T-helper 17 cell (primary cell): ENCODE measurements at regions not wholly inside any gene's neighbourhood (a gene's known extent, or its start where the extent isn't known, plus 50 kb on each side); places are given as distances from the start of the nearest gene placed in this dataset.

Experiments used
- ATAC-seq: fragments of 150-1000 bp; cut with Tn5 transposase; 2 replicates; pipeline ENCODE4 v1.10.0; 2021; ENCODE audit warnings: mild to moderate bottlenecking, moderate library complexity
- DNase-seq, 3 donors: peaks; one replicate each; pipeline versions ENCODE4 v3.0.0 to v3.0.0-alpha.2; 2020 to 2021
- H3K9me3 ChIP-seq: one replicate; pipeline ENCODE4 v1.7.0; 2013; ENCODE audit warnings: low read length, mild to moderate bottlenecking; ENCODE audit not compliant: control insufficient read depth, poor library complexity, severe bottlenecking
- H3K27ac Mint-ChIP-seq: one replicate; pipeline ENCODE4 v1.8.0; 2022; ENCODE audit warnings: mild to moderate bottlenecking, moderate library complexity, mixed read lengths
- H3K27me3 Mint-ChIP-seq: one replicate; pipeline ENCODE4 v1.8.0; 2022; ENCODE audit warnings: mixed read lengths
- H3K36me3 Mint-ChIP-seq: one replicate; pipeline ENCODE4 v1.8.0; 2022; ENCODE audit warnings: low read depth, mixed read lengths
- H3K4me1 Mint-ChIP-seq: one replicate; pipeline ENCODE4 v1.8.0; 2022; ENCODE audit warnings: mild to moderate bottlenecking, mixed read lengths
- H3K4me3 Mint-ChIP-seq: one replicate; pipeline ENCODE4 v1.8.0; 2022; ENCODE audit warnings: mild to moderate bottlenecking, moderate library complexity, mixed read lengths

DNA sequence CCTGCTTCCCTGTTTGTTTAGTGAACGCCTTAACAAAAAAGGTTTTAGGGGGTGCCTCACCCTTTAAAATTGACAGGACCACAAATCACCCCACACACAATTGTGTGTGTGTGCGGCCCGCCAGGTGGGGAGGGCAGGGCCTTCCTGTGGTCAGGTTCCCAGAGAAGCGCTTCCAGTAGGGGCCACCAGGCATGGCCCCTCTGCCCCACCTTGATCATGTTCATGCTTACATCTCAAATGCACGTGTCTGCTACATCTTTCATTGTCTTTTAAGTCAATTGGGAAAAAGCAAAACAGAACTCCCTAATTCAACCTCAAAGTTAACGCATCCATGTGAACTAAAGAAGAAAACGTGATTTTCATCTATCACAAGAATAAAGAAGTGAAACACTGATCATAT, 1335.3 kb downstream of the TBC1D22A start:
- H3K27ac Mint-ChIP-seq, result peak overlapping the region; percentile 70
- peak overlapping the region; percentile 64 for H3K4me3 Mint-ChIP-seq
- H3K9me3 ChIP-seq, result no peaks in the 10 kb centered on the region
- no peak for DNase-seq
- no peaks in the 10 kb centered on the region for H3K36me3 Mint-ChIP-seq
- ATAC-seq, result no peak
- peaks cover 13% of the 10 kb centered on the region for H3K4me1 Mint-ChIP-seq
- H3K27me3 Mint-ChIP-seq, result peaks cover 11% of the 10 kb centered on the region

DNA sequence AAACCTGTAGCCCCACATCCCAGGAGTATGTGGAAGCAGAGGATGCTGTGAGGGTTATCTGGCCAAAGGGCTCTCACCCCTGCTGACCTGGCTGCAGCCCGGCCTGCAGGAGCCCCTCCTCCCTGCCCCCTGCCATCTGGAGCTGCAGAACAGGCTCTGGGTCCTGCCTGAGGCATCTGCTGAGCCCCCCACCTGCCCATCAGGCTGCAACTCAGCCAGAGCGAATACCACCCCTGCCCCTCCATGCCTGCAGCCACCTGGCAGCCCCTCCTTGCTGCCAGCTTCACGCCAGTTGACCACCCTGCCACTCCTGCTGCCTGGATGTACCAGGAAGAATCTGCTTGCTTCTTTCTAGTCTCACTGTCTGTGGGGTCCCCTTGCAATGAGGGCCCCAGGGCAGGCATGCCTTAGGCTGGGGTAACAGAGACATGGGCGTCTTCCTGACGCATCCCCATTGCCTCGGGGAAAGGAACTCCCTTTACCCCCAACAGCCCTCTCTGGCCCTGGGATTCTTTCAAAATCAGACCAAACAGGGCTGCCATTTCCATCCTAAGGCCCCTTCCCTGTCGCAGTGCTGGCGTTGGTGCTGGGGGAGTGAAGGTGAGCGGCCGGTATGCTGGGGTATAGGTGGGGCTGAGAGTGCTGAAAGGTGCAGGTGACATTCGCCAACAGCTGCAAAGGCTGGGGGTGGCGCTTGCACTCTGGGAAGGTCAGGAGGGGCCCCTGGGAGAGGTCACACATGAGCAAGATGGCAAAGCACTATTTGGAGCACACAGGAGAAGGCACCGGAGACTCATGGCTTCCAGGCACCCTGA, 1334.6 kb downstream of the TBC1D22A start:
- H3K36me3 Mint-ChIP-seq, result no peaks in the 10 kb centered on the region
- ATAC-seq, result no peak

DNA sequence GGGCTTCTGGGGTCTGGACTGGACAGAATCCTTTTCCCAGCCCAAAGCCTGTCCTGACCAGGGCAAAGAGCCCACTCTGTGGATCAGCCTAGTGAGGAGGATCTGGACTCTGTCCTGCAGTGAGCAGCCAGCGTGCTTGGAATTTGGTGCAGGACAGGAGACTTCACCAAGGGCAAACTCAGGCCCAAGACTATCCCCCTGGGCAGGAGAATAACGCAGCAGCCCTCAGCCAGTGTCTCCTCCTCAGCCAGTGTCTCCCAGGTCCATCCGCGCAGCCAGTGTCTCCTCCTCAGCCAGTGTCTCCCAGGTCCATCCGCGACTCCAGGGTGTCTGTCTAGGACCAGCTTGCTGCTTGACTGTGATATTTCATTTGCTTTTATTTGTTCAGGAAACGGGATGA, 1334.0 kb downstream of the TBC1D22A start:
- H3K27me3 Mint-ChIP-seq, result peaks cover 18% of the 10 kb centered on the region
- no peak overlapping the region for H3K4me3 Mint-ChIP-seq
- H3K27ac Mint-ChIP-seq, result no peak overlapping the region
- H3K36me3 Mint-ChIP-seq, result no peaks in the 10 kb centered on the region
- ATAC-seq (no peak), DNase-seq (no peak)
- H3K4me1 Mint-ChIP-seq, result peaks cover 13% of the 10 kb centered on the region
- no peaks in the 10 kb centered on the region for H3K9me3 ChIP-seq

More for the DNA sequence above, 1334.6 kb downstream of the TBC1D22A start:
- H3K4me3 Mint-ChIP-seq, result no peak overlapping the region
- H3K4me1 Mint-ChIP-seq, result peaks cover 13% of the 10 kb centered on the region
- H3K27ac Mint-ChIP-seq, result no peak overlapping the region
- no peaks in the 10 kb centered on the region for H3K9me3 ChIP-seq
- DNase-seq, result no peak
- peaks cover 14% of the 10 kb centered on the region for H3K27me3 Mint-ChIP-seq

GRCh38 chr22:48093981-48094380, 1331.5 kb downstream of the TBC1D22A start:
- DNase-seq, result no peak
- Mint-ChIP-seq H3K27ac (no peak overlapping the region), H3K4me1 (peaks cover 13% of the 10 kb centered on the region), H3K27me3 (peaks cover 35% of the 10 kb centered on the region), H3K36me3 (peaks cover 3% of the 10 kb centered on the region), H3K4me3 (no peak overlapping the region)
- ATAC-seq, result no peak
- H3K9me3 ChIP-seq, result no peaks in the 10 kb centered on the region

DNA sequence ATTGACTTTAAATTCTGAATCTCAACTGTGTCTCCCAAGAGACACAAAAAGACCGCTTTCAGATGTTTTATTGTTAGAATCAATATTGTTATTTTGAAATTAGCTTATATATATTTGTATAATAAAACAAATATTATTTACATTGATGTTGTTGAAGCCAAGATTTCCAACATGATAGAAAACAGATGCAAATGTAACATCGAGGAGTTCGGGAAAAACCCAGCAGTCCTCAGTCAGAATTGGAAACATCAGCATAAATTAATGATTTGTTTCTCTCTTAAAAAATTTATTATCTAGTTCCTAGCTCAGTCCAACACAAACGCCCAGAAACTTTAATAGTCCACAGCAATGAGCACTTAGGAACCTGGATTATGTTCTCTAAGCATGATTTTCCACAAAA, 1330.4 kb downstream of the TBC1D22A start:
- peaks cover 35% of the 10 kb centered on the region for H3K27me3 Mint-ChIP-seq
- no peak for ATAC-seq

DNA sequence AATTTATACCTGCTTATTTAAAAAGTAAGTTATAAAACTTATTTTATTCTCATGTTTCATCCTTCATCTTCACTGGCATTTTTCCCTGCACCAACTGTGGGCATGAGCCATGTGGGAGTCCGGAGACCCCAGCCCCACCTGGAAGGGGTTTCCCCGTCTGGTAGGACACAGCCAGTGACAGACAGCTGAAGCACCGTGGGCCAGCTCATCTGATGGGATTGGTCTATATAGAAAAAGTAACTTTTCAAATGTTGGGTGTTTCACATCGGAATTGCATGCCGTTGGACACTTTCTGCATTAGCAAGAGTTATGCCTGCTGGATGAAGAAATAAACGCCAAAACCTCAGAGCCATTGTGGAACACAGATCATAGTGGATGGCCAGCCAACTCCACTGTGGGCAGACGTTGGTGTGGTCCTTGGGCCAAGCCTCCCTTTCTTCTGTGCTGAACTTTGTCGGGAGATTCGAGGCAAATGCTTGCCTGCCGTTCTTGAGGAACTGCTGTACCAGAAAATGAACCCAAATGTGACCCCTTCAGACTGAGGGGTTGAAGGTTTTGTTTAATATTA, 1329.3 kb downstream of the TBC1D22A start:
- no peak for DNase-seq
- Mint-ChIP-seq H3K4me3 (no peak overlapping the region), H3K4me1 (peaks cover 5% of the 10 kb centered on the region), H3K27me3 (peaks cover 35% of the 10 kb centered on the region), H3K36me3 (peaks cover 3% of the 10 kb centered on the region), H3K27ac (no peak overlapping the region)
- no peak for ATAC-seq
- no peaks in the 10 kb centered on the region for H3K9me3 ChIP-seq

More for the DNA sequence above, 1330.4 kb downstream of the TBC1D22A start:
- Mint-ChIP-seq H3K36me3 (peaks cover 3% of the 10 kb centered on the region), H3K4me1 (peaks cover 5% of the 10 kb centered on the region), H3K4me3 (no peak overlapping the region), H3K27ac (no peak overlapping the region)
- DNase-seq, result no peak
- no peaks in the 10 kb centered on the region for H3K9me3 ChIP-seq

DNA sequence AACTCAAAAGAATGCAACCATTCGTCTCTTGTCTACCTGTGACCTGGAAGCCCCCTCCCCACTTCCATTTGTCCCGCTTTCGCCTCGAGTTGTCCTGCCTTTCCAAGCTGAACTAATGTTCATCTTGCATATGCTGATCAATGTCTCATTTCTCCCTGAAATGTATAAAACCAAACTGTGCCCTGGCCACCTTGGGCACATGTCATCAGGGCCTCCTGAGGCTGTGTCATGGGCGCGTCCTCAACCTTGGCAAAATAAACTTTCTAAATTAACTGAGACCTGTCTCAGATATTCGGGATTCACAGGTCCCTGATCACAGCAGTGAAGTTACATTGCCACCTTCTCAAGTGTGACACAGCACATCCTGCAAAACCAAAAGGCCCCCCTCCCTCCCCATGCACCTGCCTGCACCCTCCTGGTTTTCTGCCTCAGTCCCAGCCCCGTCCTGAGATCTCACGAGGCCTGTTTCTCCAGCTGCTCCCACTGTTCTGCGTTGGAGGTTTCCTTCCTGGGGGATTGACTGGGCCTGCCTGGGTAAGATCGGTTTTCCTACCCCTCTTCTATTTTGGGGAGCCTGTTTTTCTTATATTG, 1328.7 kb downstream of the TBC1D22A start:
- Mint-ChIP-seq H3K4me3 (peak overlapping the region; percentile 7), H3K27me3 (peaks cover 35% of the 10 kb centered on the region), H3K4me1 (peaks cover 5% of the 10 kb centered on the region), H3K27ac (no peak overlapping the region), H3K36me3 (peaks cover 3% of the 10 kb centered on the region)
- no peak for DNase-seq
- H3K9me3 ChIP-seq, result no peaks in the 10 kb centered on the region
- no peak for ATAC-seq

DNA sequence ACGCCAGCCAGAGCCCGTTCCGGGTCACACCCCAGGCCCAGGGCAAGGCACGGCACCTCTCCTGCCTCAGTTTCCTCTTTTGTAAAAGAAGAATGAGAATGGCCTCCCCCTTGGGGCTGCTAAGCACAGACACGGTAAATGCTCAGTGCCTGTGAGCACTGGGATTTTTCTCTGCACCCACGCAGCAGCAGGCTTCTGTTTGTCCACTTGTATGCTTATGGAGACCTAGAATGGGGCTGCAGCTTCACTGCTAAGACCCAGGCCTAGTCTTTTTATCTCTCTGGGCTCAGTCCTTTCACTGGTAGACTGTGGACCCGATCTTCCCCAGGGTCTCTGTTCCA, 1327.9 kb downstream of the TBC1D22A start:
- no peak overlapping the region for H3K27ac Mint-ChIP-seq
- H3K9me3 ChIP-seq, result no peaks in the 10 kb centered on the region
- DNase-seq (no peak), ATAC-seq (no peak)
- H3K4me3 Mint-ChIP-seq, result no peak overlapping the region
- H3K4me1 Mint-ChIP-seq, result peaks cover 7% of the 10 kb centered on the region
- peaks cover 39% of the 10 kb centered on the region for H3K27me3 Mint-ChIP-seq
- peaks cover 7% of the 10 kb centered on the region for H3K36me3 Mint-ChIP-seq

DNA sequence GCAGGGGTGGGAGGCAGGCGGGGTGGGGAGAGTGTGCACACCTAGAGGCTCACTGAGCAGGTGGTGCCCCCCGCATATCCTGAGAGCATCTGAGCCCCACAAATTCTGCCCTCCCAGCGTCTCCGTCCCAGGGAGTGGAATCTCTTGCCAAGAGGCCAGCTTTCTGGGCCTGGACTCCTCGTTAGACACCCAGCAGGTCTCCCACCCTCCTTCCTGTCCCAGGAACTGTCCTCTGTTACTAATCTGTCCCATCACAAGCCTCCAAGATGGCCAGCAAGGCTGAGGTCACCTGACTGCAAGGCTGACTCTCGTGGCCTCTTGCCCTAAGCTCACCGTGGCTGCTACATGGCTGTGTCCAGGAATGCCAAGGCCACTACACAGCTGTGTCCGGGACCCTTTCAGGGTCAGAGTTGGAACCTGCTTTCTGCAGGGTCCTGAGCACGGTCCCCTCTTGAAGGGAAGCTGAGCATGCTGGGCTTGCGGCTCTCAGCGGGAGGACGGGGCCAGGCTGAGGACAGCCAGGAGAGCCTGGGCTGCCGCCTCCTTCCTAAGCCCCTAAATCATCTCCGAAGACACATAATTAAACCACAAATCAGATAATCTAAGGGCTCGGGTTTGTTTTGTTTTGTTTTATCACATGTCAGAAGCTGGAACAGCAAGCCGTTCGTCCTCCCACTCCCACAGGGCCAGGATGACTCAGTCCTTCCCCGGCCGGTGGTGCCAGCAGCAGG, 1327.3 kb downstream of the TBC1D22A start:
- Mint-ChIP-seq H3K27me3 (peaks cover 39% of the 10 kb centered on the region), H3K4me1 (peaks cover 5% of the 10 kb centered on the region), H3K36me3 (peaks cover 7% of the 10 kb centered on the region), H3K4me3 (no peak overlapping the region), H3K27ac (no peak overlapping the region)
- no peaks in the 10 kb centered on the region for H3K9me3 ChIP-seq
- no peak for ATAC-seq
- DNase-seq, result no peak

DNA sequence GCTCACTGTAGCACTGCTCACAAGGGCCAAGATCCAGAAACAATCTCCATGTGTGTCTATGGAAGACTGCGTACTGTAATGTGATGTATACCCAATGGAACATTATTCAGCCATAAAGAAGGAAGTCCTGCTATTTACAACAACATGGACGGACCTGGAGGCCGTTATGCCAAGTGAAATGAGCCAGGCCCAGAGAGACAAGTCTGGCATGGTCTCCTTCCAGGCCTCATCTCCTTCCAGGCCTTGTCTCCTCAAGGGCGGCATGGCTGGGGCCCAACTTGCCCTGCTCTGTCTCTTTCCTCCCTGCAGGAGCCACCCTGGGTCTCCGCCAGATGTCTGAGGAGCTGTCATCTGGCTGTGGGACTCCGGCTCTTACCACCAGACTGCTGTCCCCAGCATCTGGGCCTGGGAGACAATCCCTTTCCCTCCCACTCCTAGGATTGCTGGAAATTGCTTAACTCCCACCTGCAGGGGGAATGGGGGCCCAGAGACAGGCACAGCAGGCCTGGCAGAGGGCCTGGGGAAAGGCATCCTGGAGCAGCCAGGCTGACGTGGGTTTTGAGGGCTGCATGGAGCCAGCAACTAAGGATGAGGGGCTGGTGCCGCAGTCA, 1326.6 kb downstream of the TBC1D22A start:
- ATAC-seq, result no peak
- peaks cover 7% of the 10 kb centered on the region for H3K36me3 Mint-ChIP-seq
- no peak overlapping the region for H3K27ac Mint-ChIP-seq

DNA sequence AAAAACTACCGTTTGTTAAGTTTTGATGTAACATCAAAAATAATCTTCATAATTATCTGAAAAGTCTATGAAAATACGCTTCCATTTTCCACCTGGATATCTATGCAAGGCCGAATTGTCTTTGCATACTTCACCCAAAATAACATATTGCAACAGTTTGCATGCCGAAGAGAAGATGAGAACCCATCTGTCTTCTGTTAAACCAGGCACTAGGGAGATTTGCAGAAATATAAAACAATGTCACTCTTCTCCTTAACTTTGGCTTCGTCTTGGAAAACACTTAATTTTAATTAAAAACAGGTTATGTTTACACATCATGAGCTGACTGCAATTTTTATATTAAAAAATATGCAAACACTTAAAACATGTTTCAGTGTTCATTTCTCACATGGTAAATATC, 1325.8 kb downstream of the TBC1D22A start:
- H3K4me1 Mint-ChIP-seq, result peaks cover 5% of the 10 kb centered on the region
- H3K27me3 Mint-ChIP-seq, result peaks cover 52% of the 10 kb centered on the region
- ATAC-seq, result no peak
- peaks cover 7% of the 10 kb centered on the region for H3K36me3 Mint-ChIP-seq
- no peak overlapping the region for H3K27ac Mint-ChIP-seq
- no peak for DNase-seq
- no peaks in the 10 kb centered on the region for H3K9me3 ChIP-seq
- H3K4me3 Mint-ChIP-seq, result no peak overlapping the region

More for the DNA sequence above, 1326.6 kb downstream of the TBC1D22A start:
- no peak for DNase-seq
- no peaks in the 10 kb centered on the region for H3K9me3 ChIP-seq
- Mint-ChIP-seq H3K4me3 (no peak overlapping the region), H3K27me3 (peaks cover 46% of the 10 kb centered on the region), H3K4me1 (peaks cover 5% of the 10 kb centered on the region)

GRCh38 chr22:48085901-48086645, 1323.6 kb downstream of the TBC1D22A start:
- H3K9me3 ChIP-seq, result no peaks in the 10 kb centered on the region
- DNase-seq (no peak), ATAC-seq (no peak)
- Mint-ChIP-seq H3K27me3 (peaks cover 41% of the 10 kb centered on the region), H3K4me1 (peaks cover 5% of the 10 kb centered on the region), H3K27ac (no peak overlapping the region), H3K4me3 (no peak overlapping the region), H3K36me3 (peaks cover 7% of the 10 kb centered on the region)
